ENCODE measurements at regions not wholly inside any gene's neighbourhood (a gene's known extent, or its start where the extent isn't known, plus 50 kb on each side); places are given as distances from the start of the nearest gene placed in this dataset.

DNA sequence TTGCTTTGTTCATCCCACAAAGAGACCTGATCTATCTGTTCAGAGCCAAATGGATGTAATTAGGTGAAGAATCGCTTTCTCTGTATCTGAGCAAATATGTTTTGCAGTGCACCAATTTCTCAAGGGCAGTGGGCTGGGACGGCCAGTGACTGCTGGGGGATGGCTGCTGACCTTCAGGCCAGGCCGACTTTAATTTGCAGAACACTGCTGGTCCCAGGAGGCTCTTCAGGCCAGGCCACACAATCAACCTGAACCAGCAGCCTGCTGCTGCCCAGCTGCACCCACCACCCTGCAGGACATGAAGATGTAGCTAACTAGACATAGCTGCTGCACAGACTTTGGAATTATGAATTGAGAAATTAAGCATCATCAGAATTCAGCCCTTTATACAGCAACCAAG lies 194.4 kb upstream of the ONECUT1 start:
- no peaks in the 10 kb centered on the region for H3K9me3 Mint-ChIP-seq (ENCODE audit: low read depth)
- TF ChIP-seq, protein P1, sequence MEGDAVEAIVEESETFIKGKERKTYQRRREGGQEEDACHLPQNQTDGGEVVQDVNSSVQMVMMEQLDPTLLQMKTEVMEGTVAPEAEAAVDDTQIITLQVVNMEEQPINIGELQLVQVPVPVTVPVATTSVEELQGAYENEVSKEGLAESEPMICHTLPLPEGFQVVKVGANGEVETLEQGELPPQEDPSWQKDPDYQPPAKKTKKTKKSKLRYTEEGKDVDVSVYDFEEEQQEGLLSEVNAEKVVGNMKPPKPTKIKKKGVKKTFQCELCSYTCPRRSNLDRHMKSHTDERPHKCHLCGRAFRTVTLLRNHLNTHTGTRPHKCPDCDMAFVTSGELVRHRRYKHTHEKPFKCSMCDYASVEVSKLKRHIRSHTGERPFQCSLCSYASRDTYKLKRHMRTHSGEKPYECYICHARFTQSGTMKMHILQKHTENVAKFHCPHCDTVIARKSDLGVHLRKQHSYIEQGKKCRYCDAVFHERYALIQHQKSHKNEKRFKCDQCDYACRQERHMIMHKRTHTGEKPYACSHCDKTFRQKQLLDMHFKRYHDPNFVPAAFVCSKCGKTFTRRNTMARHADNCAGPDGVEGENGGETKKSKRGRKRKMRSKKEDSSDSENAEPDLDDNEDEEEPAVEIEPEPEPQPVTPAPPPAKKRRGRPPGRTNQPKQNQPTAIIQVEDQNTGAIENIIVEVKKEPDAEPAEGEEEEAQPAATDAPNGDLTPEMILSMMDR (IDR thresholded peaks at IDR 0.05), result no peak

DNA sequence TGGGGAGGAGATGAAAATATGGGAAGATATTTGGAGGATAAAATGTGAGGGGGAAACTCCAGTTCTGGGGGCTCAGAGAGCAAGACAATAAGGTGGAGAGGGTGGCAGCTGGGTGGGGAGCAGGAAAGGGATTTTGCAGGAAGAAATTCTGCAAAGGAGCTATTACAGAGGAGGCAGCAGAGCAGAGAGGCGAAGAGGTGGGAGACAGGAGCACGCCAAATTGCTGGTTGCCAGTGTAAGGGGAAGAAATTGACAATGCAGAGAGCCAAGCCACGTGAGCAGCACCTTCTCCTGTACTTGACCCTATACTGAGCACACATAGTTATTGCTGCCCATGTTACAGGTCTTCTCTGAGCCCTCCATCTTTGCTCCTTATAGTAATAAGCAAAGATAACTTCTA lies 190.3 kb upstream of the ONECUT1 start:
- H3K4me3 Mint-ChIP-seq (ENCODE audit: unreplicated experiment), result no peak overlapping the region
- no peak overlapping the region for H3K27ac Mint-ChIP-seq (ENCODE audit: unreplicated experiment)
- TF ChIP-seq, protein P1 (IDR thresholded peaks at IDR 0.05), result no peak
- H3K9me3 Mint-ChIP-seq (ENCODE audit: low read depth), result no peaks in the 10 kb centered on the region
- no peak for DNase-seq (ENCODE audit: low spot score)
- no peaks in the 10 kb centered on the region for H3K4me1 Mint-ChIP-seq (ENCODE audit: low read depth)
- peaks cover 13% of the 10 kb centered on the region for H3K27me3 Mint-ChIP-seq (ENCODE audit: low read depth)
- no peaks in the 10 kb centered on the region for H3K36me3 Mint-ChIP-seq (ENCODE audit: low read depth)

More for the DNA sequence above, 194.4 kb upstream of the ONECUT1 start:
- no peaks in the 10 kb centered on the region for H3K36me3 Mint-ChIP-seq (ENCODE audit: low read depth)
- H3K27ac Mint-ChIP-seq (ENCODE audit: unreplicated experiment), result no peak overlapping the region
- peaks cover 8% of the 10 kb centered on the region for H3K27me3 Mint-ChIP-seq (ENCODE audit: low read depth)
- H3K4me1 Mint-ChIP-seq (ENCODE audit: low read depth), result no peaks in the 10 kb centered on the region
- H3K4me3 Mint-ChIP-seq (ENCODE audit: unreplicated experiment), result no peak overlapping the region
- no peak for DNase-seq (ENCODE audit: low spot score)

DNA sequence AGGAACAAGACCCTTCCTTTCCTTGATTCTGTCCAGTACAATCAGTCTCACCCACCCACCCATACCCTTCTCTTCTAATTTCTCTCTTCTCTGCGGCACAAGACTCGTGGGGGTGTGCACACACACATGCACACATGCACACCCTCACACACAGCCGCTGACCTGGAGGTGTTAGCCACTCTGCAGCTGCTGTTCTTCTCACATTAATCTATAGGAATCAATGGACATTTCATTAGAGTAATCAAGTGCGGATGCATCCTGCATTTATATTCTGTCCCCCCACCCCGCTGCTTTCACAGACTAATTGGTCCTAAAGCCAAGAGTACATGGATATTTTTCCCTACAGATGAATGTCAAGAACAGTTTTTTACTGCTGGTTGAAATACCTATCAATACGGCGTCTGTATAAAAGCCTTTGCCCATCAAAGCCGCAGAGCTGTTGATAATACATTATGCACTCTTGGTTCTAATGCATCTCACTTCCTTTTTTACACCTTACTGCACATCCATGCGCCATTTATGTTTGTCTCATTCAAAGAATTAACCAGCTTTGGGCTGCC lies 186.5 kb upstream of the ONECUT1 start:
- Mint-ChIP-seq H3K4me1 (ENCODE audit: low read depth) (no peaks in the 10 kb centered on the region), H3K4me3 (ENCODE audit: unreplicated experiment) (no peak overlapping the region), H3K27ac (ENCODE audit: unreplicated experiment) (no peak overlapping the region), H3K27me3 (ENCODE audit: low read depth) (peaks cover 6% of the 10 kb centered on the region), H3K9me3 (ENCODE audit: low read depth) (no peaks in the 10 kb centered on the region), H3K36me3 (ENCODE audit: low read depth) (no peaks in the 10 kb centered on the region)
- TF ChIP-seq, protein P1 (IDR thresholded peaks at IDR 0.05), result no peak
- DNase-seq (ENCODE audit: low spot score), result no peak

DNA sequence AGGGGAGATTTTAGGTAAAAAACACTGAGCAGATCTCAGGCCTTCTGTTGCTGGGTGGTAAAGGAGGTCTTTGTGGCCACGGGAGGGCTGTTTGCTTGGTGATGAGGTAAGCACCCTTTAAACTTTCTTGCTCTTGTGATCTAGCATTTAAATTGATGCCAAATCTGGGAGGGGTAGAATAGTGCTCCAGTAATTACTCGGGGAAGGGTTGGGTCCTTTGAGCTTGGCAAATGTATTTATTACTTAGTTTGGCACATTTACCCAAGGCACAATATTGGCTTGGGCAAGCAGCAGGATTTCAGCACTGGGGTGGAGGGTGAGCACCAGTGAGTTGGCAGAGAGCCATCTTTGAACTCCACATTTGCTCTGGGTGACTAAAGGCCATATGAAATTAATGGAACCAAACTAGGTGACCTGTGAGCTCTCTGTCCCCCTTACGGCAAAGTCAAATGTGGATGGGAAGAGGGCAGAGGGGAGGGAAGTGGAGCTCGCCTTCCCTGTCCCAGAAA lies 185.9 kb upstream of the ONECUT1 start:
- no peak overlapping the region for H3K4me3 Mint-ChIP-seq (ENCODE audit: unreplicated experiment)
- peaks cover 5% of the 10 kb centered on the region for H3K27me3 Mint-ChIP-seq (ENCODE audit: low read depth)
- DNase-seq (ENCODE audit: low spot score), result no peak
- H3K4me1 Mint-ChIP-seq (ENCODE audit: low read depth), result no peaks in the 10 kb centered on the region
- no peak overlapping the region for H3K27ac Mint-ChIP-seq (ENCODE audit: unreplicated experiment)
- H3K9me3 Mint-ChIP-seq (ENCODE audit: low read depth), result no peaks in the 10 kb centered on the region
- TF ChIP-seq, protein P1 (IDR thresholded peaks at IDR 0.05), result no peak
- H3K36me3 Mint-ChIP-seq (ENCODE audit: low read depth), result no peaks in the 10 kb centered on the region

DNA sequence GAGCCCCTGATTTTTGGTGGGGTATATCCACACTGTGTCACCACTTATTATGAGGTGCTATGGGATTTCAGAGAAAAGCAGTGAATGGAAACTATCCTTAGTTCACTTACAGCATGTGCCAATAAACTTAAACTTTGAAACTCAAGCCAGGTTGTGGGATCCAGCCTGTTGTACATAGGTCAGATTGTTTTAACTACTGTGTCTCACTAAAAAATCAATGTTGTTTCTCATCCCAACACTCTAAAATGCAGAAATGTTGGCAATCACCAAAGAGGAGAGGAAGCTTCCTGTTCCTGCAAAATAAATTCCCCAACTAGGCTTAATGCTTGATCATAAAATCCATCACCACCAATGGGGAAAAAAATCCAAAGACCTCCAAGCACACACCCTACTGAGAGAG lies 173.7 kb upstream of the ONECUT1 start:
- Mint-ChIP-seq H3K4me3 (ENCODE audit: unreplicated experiment) (no peak overlapping the region), H3K27ac (ENCODE audit: unreplicated experiment) (no peak overlapping the region), H3K9me3 (ENCODE audit: low read depth) (no peaks in the 10 kb centered on the region), H3K27me3 (ENCODE audit: low read depth) (peaks cover 2% of the 10 kb centered on the region), H3K36me3 (ENCODE audit: low read depth) (no peaks in the 10 kb centered on the region), H3K4me1 (ENCODE audit: low read depth) (no peaks in the 10 kb centered on the region)
- TF ChIP-seq, protein P1 (IDR thresholded peaks at IDR 0.05), result no peak
- no peak for DNase-seq (ENCODE audit: low spot score)
